Pancreas (tissue), 10 donors: ENCODE measurements at regions not wholly inside any gene's neighbourhood (a gene's known extent, or its start where the extent isn't known, plus 50 kb on each side); places are given as distances from the start of the nearest gene placed in this dataset.

Source experiments
- ATAC-seq, 4 donors: fragments of 200-7000 bp; cut with Tn5 transposase; one replicate each; pipeline versions ENCODE4 v1.8.0 to v1.9.1; 2020; ENCODE audit warnings: mild to moderate bottlenecking in 4 of 4, moderate library complexity in 4 of 4
- DNase-seq, 6 donors: peaks; one replicate each; pipeline ENCODE4 v3.0.0-alpha.2; 2020
- FAIRE-seq: peaks from 2 replicates; lab custom pipeline; 2012; peaks lifted over from hg19 to GRCh38; lab: Jason Lieb, UNC
- H3K27ac ChIP-seq, 4 donors: fragments of 200-600 bp; sonication (generic); 1 replicate in 3 of 4; 2 replicates in 1 of 4; pipeline versions ENCODE4 v1.5.0 to v1.8.0; 2020
- H3K27me3 ChIP-seq, 4 donors: fragments of 200-600 bp; one replicate each; pipeline ENCODE4 v1.8.0; 2021
- H3K36me3 ChIP-seq, 3 donors: fragments of 200-600 bp; sonication (generic) in 1 of 3; one replicate each; pipeline versions ENCODE4 v1.5.0 to v1.8.0; 2020 to 2021
- H3K4me1 ChIP-seq, 3 donors: fragments of 200-600 bp; one replicate each; pipeline ENCODE4 v1.8.0; 2021
- H3K4me3 ChIP-seq, 4 donors: fragments of 200-600 bp; sonication (generic) in 2 of 4; one replicate each; pipeline versions ENCODE4 v1.5.0 to v1.8.0; 2020 to 2021
- H3K9me3 ChIP-seq, 4 donors: fragments of 200-600 bp; one replicate each; pipeline ENCODE4 v1.8.0; 2021
- CTCF ChIP-seq, 4 donors: fragments of 200-600 bp; sonication (generic) in 3 of 4; IDR thresholded peaks; one replicate each; pipeline versions ENCODE4 v1.5.0 to v1.8.0; 2021; ENCODE audit warnings: antibody characterized with exemption in 4 of 4
- WGBS, 2 donors: extraction: QIAGEN DNeasy Blood & Tissue Kit; methylation state at CpG; one replicate each; pipeline ENCODE4 v1.1.7; 2013; 5-methylcytosine and 5-hydroxymethylcytosine counted together
- intact Hi-C, 3 donors: fragments of 100-400 bp; cut with DNase I; formaldehyde crosslinking; loops; one replicate each; pipeline versions ENCODE4 v1.11.1 to v1.14.2; 2022
- donor health status: healthy with polysubstance abuse.
- donor health status: DM: no; HTN: no; CAD: no; lungs with moderate emphysema.
- donor health status: DM: no; HTN: no; CAD: no.
- donor health status: control.
- donor health status: control.
- donor health status: Bipolar disorder and iron deficiency.
- donor health status: DM: yes; HTN: yes; CAD: no.
- donor health status: DM: no; HTN: no; CAD: no.
- donor health status: DM: no; HTN: no; CAD: no.
- donor health status: DM: yes; HTN: yes; CAD: no.

GRCh38 chr17:79349506-79350400, 261.1 kb downstream of the RBFOX3 start:
- no peaks in the 10 kb centered on the region for H3K36me3 ChIP-seq
- intact Hi-C loops: no loop called here
- 56 to 65% methylated on average over 22 of the region's 22 CpGs for WGBS, 2 donors
- H3K4me3 ChIP-seq: no peak overlapping the region
- ATAC-seq (no peak), FAIRE-seq (no peak), DNase-seq (no peak)
- peaks cover 0 to 6% (median 0%) of the 10 kb centered on the region in 4 donors for H3K27me3 ChIP-seq
- no peaks in the 10 kb centered on the region for H3K4me1 ChIP-seq
- no peak overlapping the region for H3K27ac ChIP-seq
- no peak for TF ChIP-seq CTCF (IDR thresholded peaks at IDR 0.05)
- H3K9me3 ChIP-seq: no peaks in the 10 kb centered on the region

- DNase-seq (no peak), FAIRE-seq (no peak), ATAC-seq (no peak)
- Histone ChIP-seq H3K4me1 (no peaks in the 10 kb centered on the region), H3K27me3 (no peaks in the 10 kb centered on the region), H3K27ac (no peak overlapping the region), H3K9me3 (no peaks in the 10 kb centered on the region), H3K4me3 (no peak overlapping the region), H3K36me3 (no peaks in the 10 kb centered on the region)
- intact Hi-C loops: no loop called here
- TF ChIP-seq CTCF (IDR thresholded peaks at IDR 0.05): no peak
- WGBS, 2 donors: 45 to 49% methylated on average over 9 of the region's 9 CpGs
Measured at GRCh38 chr17:79342376-79342775, 267.8 kb downstream of the ENGASE start.

DNA sequence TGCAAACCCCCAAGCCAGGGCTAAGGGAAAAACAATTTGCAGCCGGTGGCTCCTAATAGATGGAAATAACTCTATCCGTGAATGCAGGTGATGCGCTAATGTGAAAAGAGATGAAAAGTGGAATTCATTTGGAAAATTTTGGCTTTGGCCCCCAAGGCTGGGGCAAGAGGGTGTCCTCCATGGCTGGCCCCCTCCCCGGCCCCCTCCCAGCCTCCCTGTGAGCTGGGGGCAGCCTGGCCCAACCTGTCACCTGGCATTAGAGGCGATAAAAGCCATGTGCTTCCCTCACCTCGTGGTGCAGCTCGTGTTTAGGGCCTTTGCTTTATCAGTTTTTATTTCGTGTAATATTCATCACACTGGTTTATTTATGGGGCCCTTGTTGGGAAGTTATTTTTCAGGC, 267.2 kb downstream of the ENGASE start:
- no peaks in the 10 kb centered on the region for H3K9me3 ChIP-seq
- H3K27ac ChIP-seq: no peak overlapping the region
- 51 to 57% methylated on average over 8 of the region's 8 CpGs for whole genome bisulfite sequencing, 2 donors
- H3K4me1 ChIP-seq: no peaks in the 10 kb centered on the region
- FAIRE-seq: no peak
- H3K36me3 ChIP-seq: no peaks in the 10 kb centered on the region
- no peak for ATAC-seq
- no peaks in the 10 kb centered on the region for H3K27me3 ChIP-seq
- no peak overlapping the region for H3K4me3 ChIP-seq
- no peak for TF ChIP-seq CTCF (IDR thresholded peaks at IDR 0.05)
- intact Hi-C loops: no loop called here
- DNase-seq: no peak

DNA sequence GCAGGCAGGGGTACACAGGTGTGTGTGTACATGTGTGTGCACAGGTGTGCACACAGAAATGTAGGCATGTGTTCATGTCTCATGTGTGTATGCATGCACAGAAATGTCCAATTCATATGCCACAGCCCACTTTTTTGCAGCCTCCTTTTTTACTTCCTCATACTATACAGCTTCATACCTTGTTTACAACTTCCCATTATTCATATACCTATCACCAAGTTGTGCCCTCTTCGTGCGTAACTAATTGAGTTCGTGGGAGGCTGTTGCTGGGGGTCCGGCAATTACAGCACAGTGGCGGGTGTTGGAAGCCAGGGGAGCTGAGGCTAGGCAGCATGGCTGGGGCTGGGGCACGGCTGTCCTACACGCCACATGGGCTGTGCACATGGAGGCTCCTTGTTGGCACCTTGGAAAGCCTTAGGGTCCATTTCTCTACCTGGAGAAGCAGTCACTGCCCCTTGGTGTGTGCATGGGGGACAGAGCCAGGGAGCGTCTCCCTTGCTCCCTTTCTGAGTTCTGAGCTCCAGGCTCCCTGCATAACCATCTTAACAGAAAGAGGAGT, 266.7 kb downstream of the ENGASE start:
- no peak overlapping the region for H3K27ac ChIP-seq

More for the DNA sequence above, 266.7 kb downstream of the ENGASE start:
- Histone ChIP-seq H3K9me3 (no peaks in the 10 kb centered on the region), H3K4me1 (no peaks in the 10 kb centered on the region), H3K27me3 (no peaks in the 10 kb centered on the region), H3K4me3 (no peak overlapping the region), H3K36me3 (no peaks in the 10 kb centered on the region)
- TF ChIP-seq CTCF (IDR thresholded peaks at IDR 0.05): no peak
- no peak for ATAC-seq
- intact Hi-C loops: no loop called here
- no peak for FAIRE-seq
- WGBS, 2 donors: 53 to 55% methylated on average over 8 of the region's 8 CpGs
- DNase-seq: no peak
